HG03064 (cell line): ENCODE measurements at regions not wholly inside any gene's neighbourhood (a gene's known extent, or its start where the extent isn't known, plus 50 kb on each side); places are given as distances from the start of the nearest gene placed in this dataset.

ENCODE experiments used
- ATAC-seq: cut with Tn5 transposase; IDR thresholded peaks from one replicate; pipeline ENCODE4 v1.9.1; 2021; ENCODE audit warnings: low read depth; ENCODE audit not compliant: unreplicated experiment

DNA sequence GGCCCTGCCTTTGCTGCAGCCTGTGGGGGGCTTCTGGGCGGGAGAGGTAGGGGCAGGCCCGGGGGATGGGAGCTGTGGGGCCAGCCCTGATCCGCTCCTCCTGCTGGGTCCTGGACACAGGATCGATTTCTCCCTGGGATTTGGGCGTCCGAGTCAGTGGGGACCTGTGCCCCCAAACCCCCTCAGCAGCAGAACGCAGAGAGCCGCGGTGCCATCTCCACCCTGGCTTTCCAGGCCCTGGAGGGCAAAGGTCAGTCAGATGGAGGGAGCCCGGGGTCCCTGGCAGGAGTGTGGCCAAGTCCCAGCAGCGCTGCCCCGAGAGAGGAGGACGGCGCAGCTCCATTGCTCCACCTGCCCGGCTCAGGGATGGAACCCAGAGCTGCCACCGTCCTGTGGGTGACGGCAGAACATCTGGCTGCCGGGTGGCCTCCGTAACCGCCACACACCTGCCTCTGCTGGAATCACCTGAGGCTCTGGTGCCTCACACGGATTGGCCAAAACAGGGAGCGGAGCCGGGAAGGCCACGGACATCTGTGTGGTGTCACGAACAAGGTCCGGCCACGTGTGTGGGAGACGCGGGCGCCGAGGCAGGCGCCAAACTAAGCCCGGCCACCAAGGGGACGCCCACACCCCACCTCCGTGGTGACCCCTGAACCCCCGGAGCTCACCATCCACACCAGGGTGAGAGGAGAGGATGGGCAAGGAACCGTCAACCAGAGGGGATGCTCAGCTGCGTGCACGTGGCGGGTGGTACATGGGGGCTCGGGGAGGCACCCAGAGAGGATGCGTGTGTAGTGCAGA lies 80.3 kb upstream of the FBRSL1 start:
- ATAC-seq: no peak

DNA sequence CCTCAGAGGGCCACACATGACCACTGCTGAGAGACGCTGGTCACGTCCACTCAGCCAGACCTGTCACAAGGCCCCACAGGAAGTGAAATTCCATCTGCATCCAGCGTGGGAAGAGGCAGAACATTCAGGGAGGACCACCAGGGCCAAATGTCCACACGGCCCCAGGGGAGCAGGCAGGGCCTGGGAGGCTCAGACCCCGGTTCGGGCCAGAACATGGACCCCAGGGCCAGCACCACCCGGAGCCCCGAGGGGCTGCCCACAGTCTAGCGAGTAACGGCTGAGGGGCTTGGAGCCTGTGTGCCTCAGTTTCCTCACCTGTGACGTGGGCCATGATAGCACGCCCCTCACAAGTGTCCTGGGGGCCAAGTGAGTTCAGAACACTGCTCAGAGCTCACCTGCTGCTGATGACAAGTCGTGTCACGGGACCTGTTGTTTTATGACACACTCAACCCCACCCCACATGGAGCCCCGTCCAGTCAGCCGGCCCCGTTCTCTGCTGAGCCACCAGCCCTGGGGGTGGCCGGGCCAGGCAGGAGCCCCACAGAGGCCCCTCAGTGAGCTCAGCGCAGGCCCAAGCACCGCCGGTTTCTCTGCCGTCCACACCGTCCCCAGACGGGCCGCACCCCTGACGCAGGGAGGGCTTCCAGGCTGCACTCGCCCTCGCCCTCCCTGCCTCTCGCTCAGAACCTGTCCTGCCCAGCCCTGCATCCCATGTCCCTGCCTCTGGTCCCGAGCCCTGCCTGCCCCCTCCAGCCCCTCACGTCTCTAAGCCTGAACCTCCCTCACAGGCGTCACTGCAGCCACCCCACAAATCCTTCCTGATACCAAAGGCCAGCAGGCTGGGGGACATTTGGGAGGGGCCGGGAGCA lies 79.5 kb upstream of the GALNT9 start:
- ATAC-seq: no peak

DNA sequence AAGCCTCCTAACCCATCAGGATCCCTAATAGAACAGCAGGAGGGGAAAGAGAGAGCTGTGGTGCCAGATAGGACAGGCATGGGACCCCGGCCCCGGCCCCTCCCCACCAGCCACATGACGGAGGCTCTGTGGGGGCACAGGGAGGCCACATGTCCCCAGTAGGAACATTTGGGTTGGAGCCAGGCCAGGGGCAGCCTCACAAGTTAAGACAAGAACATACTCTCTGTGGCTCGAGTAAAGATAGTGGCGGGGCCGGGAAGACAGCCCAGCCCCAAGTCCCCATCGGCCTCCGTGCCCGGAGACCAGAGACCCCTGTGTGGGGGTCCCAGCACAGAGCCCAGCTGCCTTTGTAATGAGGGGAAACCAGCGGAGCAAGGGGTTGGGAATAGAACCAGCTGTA lies 78.6 kb upstream of the GALNT9 start:
- ATAC-seq: no peak

DNA sequence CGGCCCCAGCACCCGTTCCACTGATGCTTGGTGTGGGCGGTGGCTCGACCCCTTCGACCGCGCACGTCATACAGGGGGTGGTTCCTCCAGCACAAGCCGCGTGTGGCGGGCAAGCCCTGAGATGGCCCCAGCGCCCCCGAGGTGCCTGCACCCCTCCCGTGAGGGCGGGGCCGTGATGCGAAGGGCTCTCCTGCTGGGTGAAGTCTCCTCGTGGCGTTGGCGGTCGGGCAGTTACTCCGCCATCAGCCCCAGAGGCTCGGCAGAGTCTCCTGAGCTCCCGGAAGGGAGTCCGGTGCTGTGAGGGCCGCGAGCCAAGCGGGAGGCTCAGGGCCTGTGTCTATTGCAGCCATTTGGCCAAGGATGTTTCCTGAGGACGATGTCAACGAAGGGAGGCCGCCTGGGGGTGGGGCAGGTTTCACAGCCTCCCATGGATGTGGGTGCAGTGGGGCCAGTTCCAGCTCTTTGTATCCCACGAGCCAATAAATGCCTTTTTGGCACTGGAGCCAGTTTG lies 78.1 kb upstream of the GALNT9 start:
- no peak for ATAC-seq

DNA sequence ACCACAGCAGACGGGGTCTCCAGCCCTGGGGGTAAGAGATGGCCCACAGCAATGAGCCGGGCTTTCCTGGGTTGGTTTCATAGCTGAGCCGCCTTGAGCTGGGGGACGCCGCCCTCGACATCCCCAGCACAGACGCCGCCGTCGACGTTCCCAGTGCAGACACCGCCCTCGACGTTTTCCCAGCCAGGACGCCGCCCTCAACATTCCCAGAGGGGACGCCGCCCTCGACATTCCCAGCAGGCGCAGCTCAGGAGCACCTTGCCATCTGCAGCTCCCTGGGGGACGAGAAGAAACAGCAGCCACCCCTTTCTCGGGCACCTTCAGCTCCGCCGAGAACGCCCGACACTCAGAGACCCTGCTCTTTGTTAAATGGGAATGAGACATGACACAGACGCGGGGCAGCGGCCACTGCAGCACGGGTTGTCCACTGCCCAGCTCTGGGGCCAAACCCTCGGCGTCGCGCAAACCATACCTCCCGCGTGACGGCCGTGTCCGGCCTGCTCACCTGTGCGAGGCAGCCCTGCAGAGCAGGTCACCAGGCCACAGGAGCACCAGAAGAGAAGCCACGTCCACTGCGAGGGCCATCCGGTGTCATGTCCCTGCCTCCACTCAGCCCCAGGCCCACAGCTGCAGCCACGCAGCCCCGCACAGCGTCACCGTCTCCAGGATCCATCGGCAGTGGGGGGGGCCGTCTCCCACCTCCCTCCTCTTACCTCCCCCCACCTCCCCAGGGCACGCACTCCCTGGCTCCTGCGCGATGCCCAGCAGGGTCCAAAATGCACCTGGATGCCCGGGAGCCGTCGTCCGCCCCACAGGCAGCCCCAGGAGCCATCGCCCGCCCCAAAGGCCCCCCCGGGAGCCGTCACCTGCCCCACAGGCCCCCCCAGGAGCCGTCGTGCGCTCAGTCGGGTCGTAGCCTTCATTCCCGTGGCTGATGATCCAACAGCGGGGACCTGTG lies 77.4 kb upstream of the GALNT9 start:
- no peak for ATAC-seq

DNA sequence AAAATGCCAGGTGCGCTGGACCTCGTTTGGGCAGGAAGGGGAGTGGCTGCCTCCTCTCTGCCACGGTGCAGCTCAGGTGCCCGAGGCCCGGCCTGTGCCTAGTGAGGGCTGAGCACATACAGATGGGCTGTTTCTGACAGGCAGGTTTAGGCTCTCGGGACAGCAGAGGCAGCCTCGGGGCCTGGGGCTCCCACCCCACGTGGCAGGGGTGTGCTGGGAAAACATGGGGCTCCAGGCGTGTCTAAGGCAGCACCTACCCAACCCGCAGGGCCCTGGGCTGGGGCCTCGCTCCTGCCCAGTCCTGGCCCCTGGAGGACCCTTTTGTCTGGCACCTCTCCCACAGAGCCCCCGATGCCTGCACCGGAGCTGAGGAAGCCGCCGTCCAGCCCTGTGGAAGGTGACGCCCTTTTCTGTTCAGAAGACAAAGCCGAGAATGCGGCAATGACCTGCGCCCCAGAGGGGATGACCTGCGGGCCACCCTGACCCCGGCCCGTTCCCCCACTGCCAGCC lies 76.4 kb upstream of the GALNT9 start:
- no peak for ATAC-seq

DNA sequence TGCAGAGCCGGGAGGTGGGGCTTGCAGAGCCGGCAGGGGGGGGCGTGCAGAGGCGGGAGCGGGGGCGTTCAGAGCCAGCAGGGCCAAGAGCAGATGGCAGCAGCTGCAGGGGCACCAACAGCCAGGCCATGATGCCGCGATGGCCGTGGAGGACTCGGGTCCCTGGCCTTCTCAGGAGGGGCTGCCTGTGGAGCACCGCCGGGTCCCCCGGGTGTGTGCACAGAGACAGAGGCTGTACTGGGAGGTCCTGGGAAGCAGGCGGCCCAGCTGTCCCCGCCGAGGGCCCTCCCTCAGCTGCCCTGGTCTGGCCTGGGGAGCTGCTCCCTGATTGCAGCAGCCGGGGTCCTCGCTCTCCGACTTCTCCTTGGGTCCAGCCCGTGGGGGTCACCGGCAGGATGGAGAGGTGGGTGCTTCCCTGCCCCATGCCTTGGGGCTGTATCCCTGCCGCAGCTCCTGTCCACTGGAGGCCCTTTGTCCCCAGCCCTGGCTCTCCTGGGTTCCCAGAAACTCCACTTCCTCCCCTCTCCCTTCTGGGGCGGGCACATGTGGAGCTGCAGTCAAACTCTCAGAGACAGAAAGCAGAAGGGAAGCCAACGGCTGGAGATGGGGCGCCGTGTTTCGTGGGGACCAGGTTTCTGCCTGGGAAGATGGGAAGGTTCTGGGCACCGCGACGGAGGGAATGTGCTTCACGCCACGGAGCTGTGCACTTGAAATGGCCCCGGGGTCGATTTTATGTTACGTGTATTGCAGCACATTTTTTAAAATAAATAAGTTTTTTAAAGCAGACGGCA lies 75.8 kb upstream of the GALNT9 start:
- no peak for ATAC-seq

DNA sequence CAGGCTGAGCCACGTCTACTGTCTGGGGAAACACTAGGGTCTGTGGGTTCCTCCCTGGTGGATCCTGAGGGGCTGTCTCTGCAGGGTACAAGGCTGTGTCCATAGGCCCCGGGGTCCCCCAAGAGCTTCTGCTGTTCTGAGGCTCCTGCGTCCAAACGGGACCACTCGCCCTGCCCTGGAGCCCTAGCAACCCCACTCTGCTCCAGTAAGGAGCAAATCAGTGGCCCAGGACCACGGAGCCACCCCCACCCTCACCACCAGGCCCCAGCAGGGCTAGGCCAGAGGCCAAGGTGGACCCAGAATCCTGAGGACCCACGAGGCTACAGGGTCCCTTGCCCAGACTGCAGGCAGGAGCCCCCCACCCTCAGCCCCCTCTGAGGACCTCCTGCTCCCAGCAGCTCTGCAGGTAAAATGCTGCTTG lies 75.1 kb upstream of the GALNT9 start:
- ATAC-seq: no peak

DNA sequence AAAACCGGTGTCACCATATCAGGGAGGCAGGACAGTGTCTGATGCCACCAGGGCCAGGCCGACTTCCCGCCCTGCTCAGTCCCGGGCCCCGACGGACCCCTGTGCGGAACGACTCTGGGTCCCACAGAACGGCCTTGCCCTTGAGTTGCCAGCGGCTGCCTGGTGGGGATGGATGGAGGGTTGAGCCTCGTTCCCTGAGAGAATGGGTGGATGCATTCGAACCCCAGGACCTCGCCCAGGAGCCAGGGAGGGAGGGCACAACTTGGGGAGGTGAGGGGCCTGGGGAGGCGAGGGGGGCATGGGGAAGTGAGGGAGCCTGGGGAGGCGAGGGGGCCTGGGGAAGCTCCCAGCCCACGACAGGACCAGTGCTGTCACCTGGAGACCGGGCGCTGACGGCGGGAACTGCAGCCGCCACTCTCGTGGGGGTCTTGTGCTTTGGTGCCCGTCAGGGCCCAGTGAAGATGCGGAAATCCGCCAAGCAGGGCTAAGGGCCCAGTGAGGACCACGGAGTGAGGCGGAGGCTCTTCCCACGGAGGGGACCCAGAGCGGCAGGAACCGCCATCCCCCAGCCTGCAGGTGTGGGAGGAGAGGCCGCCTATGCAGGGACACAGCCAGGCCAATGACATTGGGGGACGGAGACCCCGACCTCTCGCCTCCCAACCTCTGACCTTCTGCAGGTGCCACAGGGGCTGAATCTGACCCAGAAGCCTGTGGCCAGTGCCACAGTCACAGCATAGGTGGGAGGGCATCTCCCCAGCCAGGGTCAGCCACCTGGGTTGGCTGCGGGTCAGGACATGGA lies 74.4 kb upstream of the GALNT9 start:
- no peak for ATAC-seq

DNA sequence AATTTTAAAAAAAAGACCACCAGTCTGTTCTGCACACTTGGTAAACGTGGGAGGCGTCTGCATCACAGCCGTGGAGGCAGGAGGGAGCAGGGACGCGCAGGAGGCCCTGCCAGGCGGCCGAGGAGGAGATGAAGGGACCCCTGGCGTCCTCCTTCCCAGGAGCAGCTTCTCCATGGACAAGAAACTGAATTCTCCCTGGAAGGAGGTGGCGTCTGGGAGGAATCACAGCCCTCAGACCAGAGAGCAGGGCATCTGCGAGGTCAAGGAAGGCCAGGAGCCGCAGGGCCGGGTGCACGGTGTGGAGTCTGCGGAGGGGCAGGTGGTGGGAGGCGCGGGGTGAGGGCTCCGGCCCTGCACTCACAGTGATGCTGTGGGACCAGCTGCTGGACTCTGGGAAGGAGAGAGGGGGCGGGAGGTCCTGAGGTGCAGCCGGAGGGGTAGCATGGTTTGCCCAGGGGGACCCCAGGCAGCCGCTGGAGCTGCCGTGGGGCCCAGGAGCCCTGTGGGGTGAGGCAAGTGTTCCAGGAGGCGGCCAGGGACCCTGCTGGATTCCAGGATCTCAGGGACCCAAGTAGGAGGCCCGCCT lies 73.5 kb upstream of the GALNT9 start:
- ATAC-seq: no peak

DNA sequence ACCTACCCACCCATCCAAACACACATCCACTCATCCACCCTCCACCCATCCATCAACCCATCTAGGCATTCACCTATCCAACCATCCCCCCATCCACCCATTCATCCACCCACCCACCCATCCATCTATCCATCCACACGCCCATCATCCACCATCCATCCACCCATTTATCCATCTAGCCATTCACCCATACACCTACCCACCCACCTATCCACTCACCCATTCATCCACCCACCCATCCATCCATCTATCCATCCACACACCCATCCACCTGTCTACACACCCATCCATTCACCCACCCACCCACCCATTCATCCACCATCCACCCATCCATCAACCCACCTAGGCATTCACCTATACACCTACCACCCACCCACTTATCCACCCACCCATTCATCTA lies 72.6 kb upstream of the GALNT9 start:
- ATAC-seq: no peak

DNA sequence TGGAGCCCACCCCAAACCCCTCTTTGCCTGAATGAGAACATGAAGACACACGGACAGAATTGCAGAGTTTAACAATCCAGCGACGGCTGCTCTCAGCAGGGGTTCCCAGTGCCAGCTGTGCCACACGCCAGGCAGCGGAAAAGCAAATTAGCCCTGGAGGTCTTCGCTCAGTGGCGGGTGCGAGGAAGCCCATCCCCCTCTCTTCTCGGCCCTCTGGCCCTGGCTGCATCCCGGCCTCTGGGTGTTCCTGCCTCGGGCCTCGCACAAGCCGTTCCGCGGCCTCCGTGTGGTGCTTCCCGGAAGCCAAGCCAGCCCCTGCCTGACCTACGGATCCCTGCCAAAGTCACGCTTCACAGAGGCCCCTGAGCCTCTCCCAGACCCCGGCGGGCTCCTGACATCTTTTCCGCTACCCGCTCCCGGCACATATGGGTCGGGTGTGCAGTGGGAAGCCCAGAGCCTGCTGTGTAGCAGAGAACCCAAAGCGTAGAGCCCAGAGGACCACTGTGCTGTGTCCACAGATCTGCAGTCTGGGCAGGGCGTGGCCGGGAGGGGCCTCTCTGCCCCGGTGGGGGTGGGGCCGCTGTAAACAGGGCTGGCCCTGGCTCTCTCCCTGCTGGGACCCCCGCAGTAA lies 70.7 kb upstream of the GALNT9 start:
- no peak for ATAC-seq

DNA sequence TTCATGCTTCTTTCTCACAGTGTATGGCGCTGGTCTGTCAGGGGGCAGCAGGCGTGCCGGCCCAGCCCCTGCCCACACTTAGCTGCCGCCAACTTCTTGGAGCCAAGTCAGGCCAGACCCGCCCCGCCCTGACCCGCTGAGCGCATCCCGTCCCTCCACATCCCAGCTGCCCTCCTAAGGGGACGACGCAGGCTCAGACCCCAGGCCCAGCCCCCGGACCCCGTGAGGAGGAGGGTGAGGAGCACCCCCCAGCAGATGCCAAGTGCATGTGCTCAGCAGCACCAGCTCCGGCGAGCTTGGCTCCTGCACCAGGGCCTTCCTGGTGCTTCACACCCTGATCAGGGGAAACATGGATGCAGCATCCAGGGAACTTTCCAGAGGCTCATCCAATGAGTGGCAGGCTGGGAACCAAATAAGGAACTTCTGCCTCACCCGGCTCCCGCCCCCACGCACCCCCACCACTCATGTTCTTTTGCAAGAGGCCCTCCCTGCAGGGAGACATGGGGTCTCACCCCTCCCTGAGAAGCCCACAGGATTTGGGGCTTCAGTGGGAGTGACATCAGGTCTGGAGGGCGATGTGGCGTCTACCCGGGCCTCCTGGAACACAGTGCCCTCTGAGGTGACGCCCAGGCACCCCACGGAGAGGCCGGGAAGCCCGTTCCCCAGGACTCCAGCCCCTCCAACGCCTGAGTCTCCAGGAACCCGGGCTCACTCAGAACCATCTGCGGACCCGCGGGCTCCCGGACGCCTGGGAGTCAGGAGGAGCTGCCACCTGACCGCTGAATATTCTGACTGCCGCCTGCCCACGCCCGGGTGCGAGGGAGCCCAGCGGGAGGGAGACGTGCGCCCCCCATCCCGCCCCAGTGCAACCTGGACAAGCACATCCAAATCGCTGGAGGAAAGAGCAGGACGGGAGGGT lies 70.0 kb upstream of the GALNT9 start:
- ATAC-seq: no peak

DNA sequence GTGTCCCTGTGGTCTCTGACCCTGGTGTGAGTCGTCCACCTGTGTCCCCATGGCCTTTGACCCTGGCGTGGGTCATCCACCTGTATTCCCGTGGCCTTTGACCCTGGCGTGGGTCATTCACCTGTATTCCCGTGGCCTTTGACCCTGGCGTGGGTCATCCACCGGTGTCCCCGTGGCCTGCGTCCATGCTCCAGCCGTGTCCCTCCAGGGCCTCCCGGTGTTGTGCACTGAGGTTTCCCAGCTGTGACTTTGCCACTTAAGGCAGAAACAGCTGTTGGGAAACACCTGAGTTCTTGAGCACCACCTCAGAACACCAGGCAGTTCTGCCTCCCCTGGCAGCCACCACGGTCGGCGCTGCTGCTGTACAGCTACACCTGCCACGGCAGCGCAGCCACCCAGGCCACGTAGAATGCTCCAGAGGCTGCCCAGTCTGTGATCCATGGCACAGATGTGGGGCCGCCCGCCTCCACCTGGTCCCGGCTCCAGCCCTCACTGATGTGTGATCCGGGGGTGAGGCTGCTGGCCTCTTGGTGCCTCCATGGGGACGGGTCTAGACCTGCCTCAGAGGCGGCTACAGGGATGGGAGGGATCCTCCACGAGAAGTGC lies 69.1 kb upstream of the GALNT9 start:
- no peak for ATAC-seq

DNA sequence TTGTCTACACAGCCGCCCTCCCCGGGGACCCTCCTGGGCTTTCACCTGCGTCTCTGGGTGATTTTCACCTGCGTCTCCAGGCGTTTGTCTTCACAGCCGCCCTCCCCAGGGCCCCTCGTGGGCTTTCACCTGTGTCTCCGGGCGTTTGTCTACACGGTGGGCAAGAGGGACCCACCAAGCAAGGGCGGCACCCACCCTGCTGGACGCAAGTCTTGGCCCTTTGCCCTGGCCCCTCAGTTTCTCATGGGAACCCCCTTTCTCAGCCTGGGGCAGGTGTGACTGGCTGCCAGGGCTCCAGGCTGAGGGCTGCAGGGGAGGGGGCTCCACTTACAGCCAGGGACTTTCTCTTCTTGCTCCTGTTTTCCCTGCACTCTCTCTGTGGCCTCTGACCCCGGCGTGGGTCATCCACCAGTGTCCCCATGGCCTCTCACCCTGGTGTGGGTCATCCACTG lies 68.6 kb upstream of the GALNT9 start:
- no peak for ATAC-seq

DNA sequence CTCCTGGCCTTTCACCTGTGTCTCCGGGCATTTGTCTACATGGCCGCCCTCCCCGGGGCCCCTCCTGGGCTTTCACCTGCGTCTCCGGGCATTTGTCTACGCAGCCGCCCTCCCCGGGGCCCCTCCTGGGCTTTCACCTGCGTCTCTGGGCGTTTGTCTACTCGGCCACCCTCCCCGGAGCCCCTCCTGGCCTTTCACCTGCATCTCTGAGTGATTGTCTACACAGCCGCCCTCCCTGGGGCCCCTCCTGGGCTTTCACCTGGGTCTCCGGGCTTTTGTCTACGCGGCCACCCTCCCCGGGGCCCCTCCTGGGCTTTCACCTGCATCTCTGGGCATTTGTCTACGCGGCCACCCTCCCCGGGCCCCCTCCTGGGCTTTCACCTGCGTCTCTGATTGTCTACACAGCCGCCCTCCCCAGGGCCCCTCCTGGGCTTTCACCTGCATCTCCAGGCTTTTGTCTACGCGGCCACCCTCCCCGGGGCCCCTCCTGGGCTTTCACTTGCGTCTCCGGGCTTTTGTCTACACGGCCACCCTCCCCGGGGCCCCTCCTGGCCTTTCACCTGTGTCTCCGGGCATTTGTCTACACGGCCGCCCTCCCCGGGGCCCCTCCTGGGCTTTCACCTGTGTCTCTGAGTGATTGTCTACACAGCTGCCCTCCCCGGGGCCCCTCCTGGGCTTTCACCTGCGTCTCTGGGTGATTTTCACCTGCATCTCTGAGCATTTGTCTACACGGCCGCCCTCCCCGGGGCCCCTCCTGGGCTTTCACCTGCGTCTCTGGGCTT lies 68.0 kb upstream of the GALNT9 start:
- ATAC-seq: no peak
